GM12872 (cell line): ENCODE measurements at regions not wholly inside any gene's neighbourhood (a gene's known extent, or its start where the extent isn't known, plus 50 kb on each side); places are given as distances from the start of the nearest gene placed in this dataset.

Experiments
- TF ChIP-seq, protein P1 (sequence below): IDR thresholded peaks from 3 replicates; pipeline ENCODE4 v1.5.1; 2011; ENCODE audit warnings: low read depth, mild to moderate bottlenecking, low read length, moderate library complexity; ENCODE audit not compliant: insufficient read depth

DNA sequence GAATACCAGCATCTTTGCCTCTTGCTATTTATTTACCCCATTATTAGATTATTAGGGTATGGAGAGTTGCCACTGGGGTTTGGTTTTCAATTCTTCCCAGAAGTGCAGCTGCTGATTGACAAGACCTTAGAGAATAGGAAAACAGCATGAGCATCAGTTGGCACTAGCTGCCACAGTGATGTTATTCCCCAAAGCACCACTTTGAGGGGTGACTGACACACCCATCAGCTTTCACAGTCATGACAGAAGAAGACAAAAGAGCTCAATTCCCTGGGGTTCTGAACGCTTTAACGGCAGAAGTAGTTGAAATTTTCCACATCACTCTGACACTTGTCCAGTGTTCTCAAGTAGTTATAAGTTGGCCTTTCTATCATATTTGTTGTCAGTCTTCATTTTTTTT is 55.0 kb upstream of the NR3C2 start:
- TF ChIP-seq, protein P1, sequence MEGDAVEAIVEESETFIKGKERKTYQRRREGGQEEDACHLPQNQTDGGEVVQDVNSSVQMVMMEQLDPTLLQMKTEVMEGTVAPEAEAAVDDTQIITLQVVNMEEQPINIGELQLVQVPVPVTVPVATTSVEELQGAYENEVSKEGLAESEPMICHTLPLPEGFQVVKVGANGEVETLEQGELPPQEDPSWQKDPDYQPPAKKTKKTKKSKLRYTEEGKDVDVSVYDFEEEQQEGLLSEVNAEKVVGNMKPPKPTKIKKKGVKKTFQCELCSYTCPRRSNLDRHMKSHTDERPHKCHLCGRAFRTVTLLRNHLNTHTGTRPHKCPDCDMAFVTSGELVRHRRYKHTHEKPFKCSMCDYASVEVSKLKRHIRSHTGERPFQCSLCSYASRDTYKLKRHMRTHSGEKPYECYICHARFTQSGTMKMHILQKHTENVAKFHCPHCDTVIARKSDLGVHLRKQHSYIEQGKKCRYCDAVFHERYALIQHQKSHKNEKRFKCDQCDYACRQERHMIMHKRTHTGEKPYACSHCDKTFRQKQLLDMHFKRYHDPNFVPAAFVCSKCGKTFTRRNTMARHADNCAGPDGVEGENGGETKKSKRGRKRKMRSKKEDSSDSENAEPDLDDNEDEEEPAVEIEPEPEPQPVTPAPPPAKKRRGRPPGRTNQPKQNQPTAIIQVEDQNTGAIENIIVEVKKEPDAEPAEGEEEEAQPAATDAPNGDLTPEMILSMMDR = no peak

DNA sequence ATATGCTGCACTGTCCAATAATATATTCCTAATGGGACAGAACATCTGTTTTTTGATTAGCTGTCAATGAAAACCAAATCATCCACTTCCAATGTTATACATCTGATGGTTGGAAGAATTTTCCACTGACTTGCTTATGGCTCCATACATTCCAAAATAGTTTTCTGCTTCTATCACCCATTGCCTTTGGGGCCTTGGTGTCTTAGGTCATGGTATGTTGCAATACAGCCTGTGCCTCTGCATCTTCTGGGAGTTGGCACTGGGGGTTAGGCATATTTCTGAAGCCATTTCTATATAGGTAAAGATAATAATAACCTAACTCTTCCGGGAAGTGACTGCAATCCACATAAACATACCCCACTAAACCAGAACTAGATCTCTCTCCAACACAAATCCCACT is 53.2 kb upstream of the NR3C2 start:
- TF ChIP-seq, protein P1 = no peak
